H1 (cell line): ENCODE measurements at regions not wholly inside any gene's neighbourhood (a gene's known extent, or its start where the extent isn't known, plus 50 kb on each side); places are given as distances from the start of the nearest gene placed in this dataset.
A peak's percentile ranks its signal among the peaks of the same experiment; 100 is the strongest.

ENCODE experiments used
- CTCF ChIA-PET: fragments of 300-600 bp; sonication (Branson Sonifier 250); formaldehyde crosslinking; loops from one replicate; lab custom pipeline; 2021; ENCODE audit not compliant: partially characterized antibody; lab: Charles Lee
- POLR2A ChIA-PET: fragments of 300-600 bp; sonication (Branson Sonifier 250); formaldehyde crosslinking; loops from one replicate; lab custom pipeline; 2021; ENCODE audit warnings: inconsistent platforms; ENCODE audit not compliant: partially characterized antibody; lab: Charles Lee
- DNase-seq, 2 experiments: peaks; one replicate each; pipeline versions ENCODE4 v3.0.0 to v3.0.0-alpha.2; 2010 to 2022; ENCODE audit warnings: low spot score in 2 of 2, low read depth in 1 of 2, mixed read lengths in 1 of 2
- FAIRE-seq: peaks from 2 replicates; lab custom pipeline; 2011; peaks lifted over from hg19 to GRCh38; lab: Jason Lieb, UNC
- H2AFZ ChIP-seq: 2 replicates; pipeline ENCODE4 v1.8.1; 2012; ENCODE audit warnings: low read length, inconsistent platforms
- H2AK5ac ChIP-seq: 2 replicates; pipeline ENCODE4 v1.6.1; 2013; ENCODE audit warnings: low read depth, low read length
- H2BK120ac ChIP-seq: replicated peaks from 2 replicates; pipeline ENCODE3; 2013; ENCODE audit warnings: low read depth, low read length, inconsistent platforms
- H2BK12ac ChIP-seq: 2 replicates; pipeline ENCODE4 v1.6.1; 2013; ENCODE audit warnings: low read depth, low read length
- H2BK15ac ChIP-seq: 2 replicates; pipeline ENCODE4 v1.6.1; 2013; ENCODE audit warnings: low read length
- H2BK20ac ChIP-seq: 2 replicates; pipeline ENCODE4 v1.6.1; 2013; ENCODE audit warnings: low read length
- H2BK5ac ChIP-seq: 2 replicates; pipeline ENCODE4 v1.6.1; 2013; ENCODE audit warnings: low read depth, low read length
- H3K14ac ChIP-seq: 2 replicates; pipeline ENCODE4 v1.6.1; 2013; ENCODE audit warnings: inconsistent platforms; ENCODE audit not compliant: insufficient read length
- H3K18ac ChIP-seq: 2 replicates; pipeline ENCODE4 v1.6.1; 2013; ENCODE audit warnings: low read length; ENCODE audit errors: extremely low read depth
- H3K23ac ChIP-seq: 2 replicates; pipeline ENCODE4 v1.6.1; 2013; ENCODE audit warnings: inconsistent platforms; ENCODE audit not compliant: insufficient read length
- H3K23me2 ChIP-seq: 2 replicates; pipeline ENCODE4 v1.6.1; 2013; ENCODE audit warnings: low read depth, low read length
- H3K27ac ChIP-seq: 2 replicates; pipeline ENCODE4 v1.6.1; 2011; ENCODE audit warnings: low read depth, low read length, inconsistent platforms
- H3K27me3 ChIP-seq, 4 experiments: replicated peaks in 1 of 4; 1 replicate in 1 of 4; 2 replicates in 3 of 4; pipeline versions ENCODE4 v1.6.1 to v1.8.1; 2011 to 2013; ENCODE audit warnings: low read length in 3 of 4, mild to moderate bottlenecking in 3 of 4, inconsistent platforms in 2 of 4, mixed read lengths in 2 of 4, moderate library complexity in 1 of 4; ENCODE audit not compliant: control insufficient read depth in 3 of 4, insufficient read depth in 3 of 4; ENCODE audit errors: extremely low read depth in 1 of 4
- H3K36me3 ChIP-seq, 4 experiments: 2 replicates each; pipeline versions ENCODE4 v1.6.1 to v1.8.1; 2011 to 2013; ENCODE audit warnings: mild to moderate bottlenecking in 4 of 4, low read length in 3 of 4, moderate library complexity in 2 of 4, control low read depth in 1 of 4, inconsistent platforms in 1 of 4; ENCODE audit not compliant: insufficient read depth in 4 of 4, control insufficient read depth in 2 of 4
- H3K4ac ChIP-seq: replicated peaks from 2 replicates; pipeline ENCODE3; 2013; ENCODE audit warnings: low read length, low read depth, mixed read lengths, inconsistent platforms; ENCODE audit not compliant: insufficient read length
- H3K4me1 ChIP-seq, 4 experiments: replicated peaks in 1 of 4; 1 replicate in 1 of 4; 2 replicates in 3 of 4; pipeline versions ENCODE4 v1.6.1 to v1.8.1; 2011 to 2013; ENCODE audit warnings: low read length in 3 of 4, inconsistent platforms in 2 of 4, mixed read lengths in 1 of 4; ENCODE audit not compliant: insufficient read depth in 4 of 4, control insufficient read depth in 3 of 4
- H3K4me2 ChIP-seq, 2 experiments: 2 replicates each; pipeline versions ENCODE4 v1.6.1 to v1.8.1; 2011 to 2013; ENCODE audit warnings: low read depth in 2 of 2, low read length in 2 of 2, control low read depth in 1 of 2, inconsistent platforms in 1 of 2, mild to moderate bottlenecking in 1 of 2; ENCODE audit not compliant: insufficient read depth in 1 of 2
- H3K4me3 ChIP-seq, 4 experiments: fragments of 200-600, 300-600 bp in 1 of 4; sonication (generic), shearing (Covaris generic), sonication (Bioruptor Twin) in 1 of 4; 2 replicates each; pipeline versions ENCODE4 v1.5.1 to v1.8.1; 2011 to 2016; ENCODE audit warnings: low read length in 4 of 4, low read depth in 3 of 4, control low read depth in 2 of 4, inconsistent platforms in 2 of 4, mild to moderate bottlenecking in 2 of 4, mixed read lengths in 1 of 4, moderate library complexity in 1 of 4; ENCODE audit not compliant: insufficient read depth in 2 of 4; ENCODE audit errors: extremely low read depth in 1 of 4
- H3K56ac ChIP-seq: replicated peaks from 2 replicates; pipeline ENCODE3; 2013; ENCODE audit warnings: low read depth, mild to moderate bottlenecking, mixed read lengths, low read length, inconsistent platforms; ENCODE audit not compliant: insufficient read length
- H3K79me1 ChIP-seq: 2 replicates; pipeline ENCODE4 v1.6.1; 2013; ENCODE audit warnings: low read depth, low read length, control low read depth
- H3K79me2 ChIP-seq, 2 experiments: 2 replicates each; pipeline versions ENCODE4 v1.6.1 to v1.8.1; 2012 to 2013; ENCODE audit warnings: low read length in 2 of 2, mild to moderate bottlenecking in 2 of 2, inconsistent platforms in 1 of 2; ENCODE audit not compliant: insufficient read depth in 2 of 2, control insufficient read depth in 1 of 2
- H3K9ac ChIP-seq, 4 experiments: replicated peaks in 1 of 4; 1 replicate in 1 of 4; 2 replicates in 3 of 4; pipeline versions ENCODE4 v1.6.1 to v1.8.1; 2011 to 2013; ENCODE audit warnings: low read depth in 3 of 4, low read length in 3 of 4, control low read depth in 2 of 4, mild to moderate bottlenecking in 2 of 4, moderate library complexity in 2 of 4, inconsistent platforms in 1 of 4; ENCODE audit errors: extremely low read depth in 1 of 4
- H3K9me3 ChIP-seq, 2 experiments: 2 replicates each; pipeline versions ENCODE4 v1.6.1 to v1.8.1; 2012 to 2013; ENCODE audit warnings: mild to moderate bottlenecking in 2 of 2, moderate library complexity in 2 of 2, control low read depth in 1 of 2, inconsistent platforms in 1 of 2, low read depth in 1 of 2, low read length in 1 of 2, mixed read lengths in 1 of 2; ENCODE audit not compliant: insufficient read depth in 2 of 2
- H4K20me1 ChIP-seq, 2 experiments: replicated peaks in 1 of 2; 2 replicates each; pipeline versions ENCODE3 to v1.8.1; 2011 to 2013; ENCODE audit warnings: inconsistent platforms in 2 of 2, low read length in 2 of 2, mild to moderate bottlenecking in 1 of 2; ENCODE audit not compliant: insufficient read depth in 2 of 2, control insufficient read depth in 1 of 2
- H4K5ac ChIP-seq: 2 replicates; pipeline ENCODE4 v1.6.1; 2013; ENCODE audit warnings: low read length, low read depth, mixed read lengths, inconsistent platforms; ENCODE audit not compliant: insufficient read length
- H4K8ac ChIP-seq: 2 replicates; pipeline ENCODE4 v1.8.0; 2013; ENCODE audit warnings: mild to moderate bottlenecking, moderate library complexity, low read length, inconsistent platforms; ENCODE audit not compliant: insufficient read depth; ENCODE audit errors: extremely low read depth
- H4K91ac ChIP-seq: replicated peaks from 2 replicates; pipeline ENCODE3; 2013; ENCODE audit warnings: low read length, mixed read lengths, inconsistent platforms; ENCODE audit not compliant: insufficient read length
- JUN ChIP-seq: IDR thresholded peaks from 2 replicates; pipeline ENCODE4 v1.6.1; 2011; ENCODE audit warnings: low read depth, mild to moderate bottlenecking, improper control_type of control experiment, low read length
- JUND ChIP-seq: IDR thresholded peaks from 2 replicates; pipeline ENCODE4 v1.6.1; 2011; ENCODE audit warnings: mild to moderate bottlenecking, improper control_type of control experiment, low read length
- WGBS, 2 experiments: shearing (Covaris generic) in 1 of 2; methylation state at CpG; one replicate each; pipeline versions ENCODE4 v1.1.6 to v1.1.7; 2013 to 2015; ENCODE audit warnings: low lambda C conversion rate in 2 of 2, mixed read lengths in 2 of 2, inconsistent platforms in 1 of 2, low coverage in 1 of 2, missing lambda C conversion rate in 1 of 2; ENCODE audit not compliant: insufficient replicate concordance in 2 of 2, insufficient coverage in 1 of 2, insufficient read length in 1 of 2; ENCODE audit errors: extremely low coverage in 1 of 2, missing lambda C conversion rate in 1 of 2; 5-methylcytosine and 5-hydroxymethylcytosine counted together

GRCh38 chr16:85302018-85302847 lies 190.0 kb upstream of the CIBAR2 start:
- no peak for TF ChIP-seq JUN
- TF ChIP-seq JUND: 0 out of 2 replicates have a peak, but pooled peaks have one; percentile 13

More at GRCh38 chr16:85302018-85302847, 190.0 kb upstream of the CIBAR2 start:
- WGBS, 2 experiments: 70% methylated on average over 23 of the region's 24 CpGs; no CpG with 5 or more reads in 1 of the 2 experiments
- Histone ChIP-seq H3K14ac (no peak overlapping the region), H3K23ac (no peak overlapping the region), H4K8ac (no peak overlapping the region), H2BK20ac (no peak overlapping the region), H3K4me3 (no peak overlapping the region), H3K36me3 (no peaks in the 10 kb centered on the region), H3K56ac (no peak overlapping the region), H3K27me3 (no peaks in the 10 kb centered on the region), H3K79me2 (no peaks in the 10 kb centered on the region), H2AK5ac (no peak overlapping the region), H3K4ac (no peak overlapping the region), H3K9ac (no peak overlapping the region), H3K79me1 (no peaks in the 10 kb centered on the region), H2AFZ (no peak overlapping the region), H3K23me2 (0 out of 2 replicates have a peak, but pooled peaks cover 1% of the 10 kb centered on the region), H3K27ac (no peak overlapping the region), H3K4me2 (no peak overlapping the region), H2BK15ac (no peak overlapping the region; the same call in 1 of the 2 replicates), H3K18ac (no peak overlapping the region), H2BK120ac (no peak overlapping the region), H3K9me3 (no peaks in the 10 kb centered on the region), H2BK5ac (peak overlapping the region; percentile 24; the same call in 1 of the 2 replicates), H4K5ac (no peak overlapping the region), H4K20me1 (peaks cover 0 to 8% of the 10 kb centered on the region in 2 experiments), H2BK12ac (peak overlapping the region; percentile 50; the same call in 1 of the 2 replicates), H4K91ac (peak overlapping the region; percentile 61), H3K4me1 (peaks cover 0 to 9% (median 8%) of the 10 kb centered on the region in 4 experiments; a peak in 5 of 7 replicates)
- DNase-seq: no peak
- ChIA-PET POLR2A (no interaction called here), CTCF (interaction anchor here (0.8 to 3.8 kb wide), 21 partner anchors 9 to 233 kb away, joined by 3 to 22 read pairs (median 4); no protein-coding TSS in a partner anchor)
- no peak for FAIRE-seq
